ENCODE measurements at regions not wholly inside any gene's neighbourhood (a gene's known extent, or its start where the extent isn't known, plus 50 kb on each side); places are given as distances from the start of the nearest gene placed in this dataset.

GRCh38 chr4:132707955-132708354, 441.1 kb upstream of the PCDH10 start:
- Histone ChIP-seq H3K9me3 (ENCODE audit: severe bottlenecking) (no peaks in the 10 kb centered on the region), H3K27me3 (ENCODE audit: insufficient read depth, low read depth, severe bottlenecking) (no peaks in the 10 kb centered on the region), H3K36me3 (no peaks in the 10 kb centered on the region), H3K27ac (no peak overlapping the region), H3K4me3 (ENCODE audit: low read depth, low read length) (no peak overlapping the region)
- TF ChIP-seq, protein P1, sequence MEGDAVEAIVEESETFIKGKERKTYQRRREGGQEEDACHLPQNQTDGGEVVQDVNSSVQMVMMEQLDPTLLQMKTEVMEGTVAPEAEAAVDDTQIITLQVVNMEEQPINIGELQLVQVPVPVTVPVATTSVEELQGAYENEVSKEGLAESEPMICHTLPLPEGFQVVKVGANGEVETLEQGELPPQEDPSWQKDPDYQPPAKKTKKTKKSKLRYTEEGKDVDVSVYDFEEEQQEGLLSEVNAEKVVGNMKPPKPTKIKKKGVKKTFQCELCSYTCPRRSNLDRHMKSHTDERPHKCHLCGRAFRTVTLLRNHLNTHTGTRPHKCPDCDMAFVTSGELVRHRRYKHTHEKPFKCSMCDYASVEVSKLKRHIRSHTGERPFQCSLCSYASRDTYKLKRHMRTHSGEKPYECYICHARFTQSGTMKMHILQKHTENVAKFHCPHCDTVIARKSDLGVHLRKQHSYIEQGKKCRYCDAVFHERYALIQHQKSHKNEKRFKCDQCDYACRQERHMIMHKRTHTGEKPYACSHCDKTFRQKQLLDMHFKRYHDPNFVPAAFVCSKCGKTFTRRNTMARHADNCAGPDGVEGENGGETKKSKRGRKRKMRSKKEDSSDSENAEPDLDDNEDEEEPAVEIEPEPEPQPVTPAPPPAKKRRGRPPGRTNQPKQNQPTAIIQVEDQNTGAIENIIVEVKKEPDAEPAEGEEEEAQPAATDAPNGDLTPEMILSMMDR (IDR thresholded peaks at IDR 0.05; ENCODE audit: low read depth, low read length) = no peak
- DNase-seq = no peak

DNA sequence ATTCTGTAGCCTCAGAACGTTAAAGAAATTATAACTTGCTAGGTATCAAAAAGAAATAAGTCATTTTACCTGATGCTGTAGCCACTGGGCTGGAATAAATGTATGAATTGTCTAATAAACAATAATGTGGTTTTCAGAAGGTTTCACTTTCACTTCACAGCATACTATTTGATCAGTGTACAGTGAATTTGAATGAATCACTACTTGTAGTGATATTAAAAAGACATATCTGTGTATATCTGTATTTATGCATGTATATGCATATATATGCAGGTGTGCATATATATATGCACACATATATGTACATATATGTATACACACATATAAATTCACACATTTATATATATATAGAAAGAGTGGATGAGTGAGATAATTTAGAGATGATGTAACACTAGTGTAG, 440.0 kb upstream of the PCDH10 start:
- H3K9me3 ChIP-seq (ENCODE audit: severe bottlenecking) = no peaks in the 10 kb centered on the region
- no peaks in the 10 kb centered on the region for H3K36me3 ChIP-seq
- H3K27ac ChIP-seq = no peak overlapping the region
- no peak for DNase-seq
- TF ChIP-seq, protein P1 (IDR thresholded peaks at IDR 0.05; ENCODE audit: low read depth, low read length) = no peak
- no peak overlapping the region for H3K4me3 ChIP-seq (ENCODE audit: low read depth, low read length)
- H3K27me3 ChIP-seq (ENCODE audit: insufficient read depth, low read depth, severe bottlenecking) = no peaks in the 10 kb centered on the region

GRCh38 chr4:132710971-132711370, 438.1 kb upstream of the PCDH10 start:
- Histone ChIP-seq H3K4me3 (ENCODE audit: low read depth, low read length) (no peak overlapping the region), H3K9me3 (ENCODE audit: severe bottlenecking) (no peaks in the 10 kb centered on the region), H3K27ac (no peak overlapping the region), H3K36me3 (no peaks in the 10 kb centered on the region), H3K27me3 (ENCODE audit: insufficient read depth, low read depth, severe bottlenecking) (no peaks in the 10 kb centered on the region)
- DNase-seq = no peak
- TF ChIP-seq, protein P1 (IDR thresholded peaks at IDR 0.05; ENCODE audit: low read depth, low read length) = no peak

- H3K27ac ChIP-seq = no peak overlapping the region
- H3K4me3 ChIP-seq (ENCODE audit: low read depth, low read length) = no peak overlapping the region
- no peaks in the 10 kb centered on the region for H3K27me3 ChIP-seq (ENCODE audit: insufficient read depth, low read depth, severe bottlenecking)
- TF ChIP-seq, protein P1 (IDR thresholded peaks at IDR 0.05; ENCODE audit: low read depth, low read length) = peak; percentile 44
- no peaks in the 10 kb centered on the region for H3K9me3 ChIP-seq (ENCODE audit: severe bottlenecking)
- peak; percentile 17 for DNase-seq
- no peaks in the 10 kb centered on the region for H3K36me3 ChIP-seq
Observed at GRCh38 chr4:132737344-132737743, 411.8 kb upstream of the PCDH10 start.

DNA sequence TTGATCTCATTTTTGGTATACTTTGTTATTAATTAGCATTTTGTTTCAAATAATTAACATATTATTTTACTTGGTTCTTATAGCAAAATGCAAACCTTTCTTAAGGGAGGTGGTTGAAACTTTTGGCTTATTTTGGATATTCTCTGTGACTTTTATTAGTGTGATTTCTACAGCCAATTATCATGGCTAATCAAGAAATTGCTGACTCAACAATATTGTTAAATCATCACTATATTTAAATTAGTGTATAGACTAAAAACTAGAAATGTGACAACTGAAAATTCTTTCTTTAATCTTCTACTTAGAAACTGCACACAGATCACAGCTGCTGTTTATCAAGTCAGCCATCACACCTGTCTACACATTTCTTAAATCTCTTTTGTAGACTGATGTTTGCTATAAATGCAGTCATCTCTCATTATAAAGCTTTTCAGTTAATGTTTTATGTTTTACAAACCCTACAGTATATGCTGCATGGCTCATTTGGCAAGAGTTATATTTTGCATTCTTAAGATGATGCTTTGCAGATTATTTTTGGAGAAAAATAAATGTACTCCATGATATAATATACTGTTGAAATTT, 389.8 kb upstream of the PCDH10 start:
- no peak overlapping the region for H3K4me3 ChIP-seq (ENCODE audit: low read depth, low read length)
- DNase-seq = no peak
- H3K27ac ChIP-seq = no peak overlapping the region
- no peaks in the 10 kb centered on the region for H3K36me3 ChIP-seq
- TF ChIP-seq, protein P1 (IDR thresholded peaks at IDR 0.05; ENCODE audit: low read depth, low read length) = no peak
- no peaks in the 10 kb centered on the region for H3K27me3 ChIP-seq (ENCODE audit: insufficient read depth, low read depth, severe bottlenecking)
- no peaks in the 10 kb centered on the region for H3K9me3 ChIP-seq (ENCODE audit: severe bottlenecking)

DNA sequence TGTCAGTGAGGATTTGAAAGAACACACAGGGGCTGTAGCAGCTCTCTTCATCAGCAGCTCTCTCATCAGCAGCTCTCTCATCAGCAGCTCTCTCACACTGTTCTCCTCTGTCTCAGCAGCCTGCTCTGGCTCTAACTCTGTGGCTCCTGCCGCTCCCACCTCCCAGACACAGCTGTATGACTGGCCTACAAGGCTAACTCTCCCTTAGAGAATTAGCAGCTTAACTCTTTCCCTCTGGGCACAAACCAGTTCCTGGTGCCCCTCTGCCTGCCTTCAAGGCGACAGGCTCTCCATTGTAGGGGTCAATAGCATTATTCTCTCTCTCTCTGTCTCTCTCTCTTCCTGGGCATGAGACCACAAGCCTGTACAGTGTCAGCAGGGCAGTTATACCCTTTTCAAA, 385.6 kb upstream of the PCDH10 start:
- Histone ChIP-seq H3K27ac (no peak overlapping the region), H3K4me3 (ENCODE audit: low read depth, low read length) (no peak overlapping the region), H3K9me3 (ENCODE audit: severe bottlenecking) (no peaks in the 10 kb centered on the region), H3K27me3 (ENCODE audit: insufficient read depth, low read depth, severe bottlenecking) (no peaks in the 10 kb centered on the region), H3K36me3 (no peaks in the 10 kb centered on the region)
- no peak for DNase-seq
- TF ChIP-seq, protein P1 (IDR thresholded peaks at IDR 0.05; ENCODE audit: low read depth, low read length) = no peak

All from WERI-Rb-1 (cell line).